ENCODE measurements at regions not wholly inside any gene's neighbourhood (a gene's known extent, or its start where the extent isn't known, plus 50 kb on each side); places are given as distances from the start of the nearest gene placed in this dataset.

DNA sequence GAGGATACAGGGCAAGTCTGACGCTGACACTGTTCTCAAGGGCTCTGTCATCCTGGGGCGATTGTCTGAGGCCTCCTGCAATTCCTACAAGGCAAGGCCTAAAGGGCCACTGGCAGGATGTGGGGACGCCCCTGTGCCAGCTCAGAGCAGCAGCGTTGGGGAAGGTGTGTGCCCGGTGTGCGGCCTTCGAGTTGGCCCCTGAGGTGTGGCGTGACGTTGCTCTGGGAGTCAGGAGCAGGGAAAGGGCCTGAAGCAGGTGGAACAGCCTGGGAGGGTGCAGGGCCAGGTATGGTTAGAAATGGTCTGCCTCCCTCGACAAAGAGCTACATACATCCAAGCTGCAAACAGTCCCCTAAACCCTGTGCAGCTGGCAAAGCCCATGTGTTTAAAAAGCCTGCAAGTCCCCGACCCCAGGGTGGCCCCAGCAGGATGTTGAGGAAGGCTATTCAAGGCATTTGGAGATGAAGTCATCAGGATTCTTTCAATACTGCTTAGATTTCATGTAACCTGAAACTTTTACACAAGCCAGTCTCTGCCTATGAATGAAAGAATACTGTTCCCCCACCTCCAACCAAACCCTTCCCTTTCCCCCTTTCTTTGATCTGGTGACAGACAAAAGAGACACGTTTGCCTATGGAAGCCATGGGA is 142.5 kb upstream of the TNS3 start:
- H3K27ac ChIP-seq (ENCODE audit: low read depth, low read length), result no peak overlapping the region
- H3K4me3 ChIP-seq (ENCODE audit: insufficient read depth, low read length), result no peak overlapping the region
- H2AFZ ChIP-seq (ENCODE audit: low read length), result peak overlapping the region; percentile 44
- peak; percentile 92 for DNase-seq (ENCODE audit: insufficient read length, low spot score, missing footprints)
- no peaks in the 10 kb centered on the region for H4K20me1 ChIP-seq (ENCODE audit: insufficient read depth, low read length)
- no peaks in the 10 kb centered on the region for H3K27me3 ChIP-seq (ENCODE audit: insufficient read depth, low read length)
- no peaks in the 10 kb centered on the region for H3K79me2 ChIP-seq (ENCODE audit: insufficient read depth, low read length)
- TF ChIP-seq, protein P1, sequence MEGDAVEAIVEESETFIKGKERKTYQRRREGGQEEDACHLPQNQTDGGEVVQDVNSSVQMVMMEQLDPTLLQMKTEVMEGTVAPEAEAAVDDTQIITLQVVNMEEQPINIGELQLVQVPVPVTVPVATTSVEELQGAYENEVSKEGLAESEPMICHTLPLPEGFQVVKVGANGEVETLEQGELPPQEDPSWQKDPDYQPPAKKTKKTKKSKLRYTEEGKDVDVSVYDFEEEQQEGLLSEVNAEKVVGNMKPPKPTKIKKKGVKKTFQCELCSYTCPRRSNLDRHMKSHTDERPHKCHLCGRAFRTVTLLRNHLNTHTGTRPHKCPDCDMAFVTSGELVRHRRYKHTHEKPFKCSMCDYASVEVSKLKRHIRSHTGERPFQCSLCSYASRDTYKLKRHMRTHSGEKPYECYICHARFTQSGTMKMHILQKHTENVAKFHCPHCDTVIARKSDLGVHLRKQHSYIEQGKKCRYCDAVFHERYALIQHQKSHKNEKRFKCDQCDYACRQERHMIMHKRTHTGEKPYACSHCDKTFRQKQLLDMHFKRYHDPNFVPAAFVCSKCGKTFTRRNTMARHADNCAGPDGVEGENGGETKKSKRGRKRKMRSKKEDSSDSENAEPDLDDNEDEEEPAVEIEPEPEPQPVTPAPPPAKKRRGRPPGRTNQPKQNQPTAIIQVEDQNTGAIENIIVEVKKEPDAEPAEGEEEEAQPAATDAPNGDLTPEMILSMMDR (IDR thresholded peaks at IDR 0.05; ENCODE audit: extremely low read depth, low read depth, low read length), result no peak
- H3K4me1 ChIP-seq (ENCODE audit: insufficient read depth, low read length), result peaks cover 12% of the 10 kb centered on the region
- H3K9me3 ChIP-seq (ENCODE audit: low read depth, low read length), result no peaks in the 10 kb centered on the region
- no peaks in the 10 kb centered on the region for H3K36me3 ChIP-seq (ENCODE audit: insufficient read depth, low read length)
- H3K4me2 ChIP-seq (ENCODE audit: insufficient read depth, low read length), result peak overlapping the region; percentile 34

DNA sequence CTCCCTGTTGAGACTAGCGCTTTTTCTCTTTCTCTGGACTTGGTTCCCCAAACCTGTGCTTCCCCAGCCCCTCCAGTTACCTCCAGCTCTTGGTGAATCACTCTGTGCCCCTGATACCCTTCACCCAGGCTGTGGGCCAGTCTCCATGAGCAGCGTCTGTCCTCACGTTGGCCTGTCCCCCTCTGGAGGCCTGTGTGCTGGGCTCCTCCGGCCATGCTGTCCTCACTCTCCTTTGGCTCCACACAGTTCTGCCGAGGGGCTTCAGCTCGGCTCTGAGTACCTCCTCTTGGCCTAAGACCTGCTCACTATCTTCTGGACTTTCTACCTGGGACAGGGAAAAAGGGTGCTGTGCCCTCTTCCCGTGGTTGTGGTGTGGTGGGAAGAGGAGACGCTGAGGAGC is 140.2 kb upstream of the TNS3 start:
- Histone ChIP-seq H3K79me2 (ENCODE audit: insufficient read depth, low read length) (no peaks in the 10 kb centered on the region), H3K4me1 (ENCODE audit: insufficient read depth, low read length) (peaks cover 12% of the 10 kb centered on the region), H3K36me3 (ENCODE audit: insufficient read depth, low read length) (no peaks in the 10 kb centered on the region), H3K27ac (ENCODE audit: low read depth, low read length) (no peak overlapping the region), H3K4me3 (ENCODE audit: insufficient read depth, low read length) (no peak overlapping the region), H4K20me1 (ENCODE audit: insufficient read depth, low read length) (no peaks in the 10 kb centered on the region), H2AFZ (ENCODE audit: low read length) (no peak overlapping the region), H3K4me2 (ENCODE audit: insufficient read depth, low read length) (no peak overlapping the region), H3K27me3 (ENCODE audit: insufficient read depth, low read length) (no peaks in the 10 kb centered on the region), H3K9me3 (ENCODE audit: low read depth, low read length) (no peaks in the 10 kb centered on the region)
- TF ChIP-seq, protein P1 (IDR thresholded peaks at IDR 0.05; ENCODE audit: extremely low read depth, low read depth, low read length), result no peak
- DNase-seq (ENCODE audit: insufficient read length, low spot score, missing footprints), result no peak

DNA sequence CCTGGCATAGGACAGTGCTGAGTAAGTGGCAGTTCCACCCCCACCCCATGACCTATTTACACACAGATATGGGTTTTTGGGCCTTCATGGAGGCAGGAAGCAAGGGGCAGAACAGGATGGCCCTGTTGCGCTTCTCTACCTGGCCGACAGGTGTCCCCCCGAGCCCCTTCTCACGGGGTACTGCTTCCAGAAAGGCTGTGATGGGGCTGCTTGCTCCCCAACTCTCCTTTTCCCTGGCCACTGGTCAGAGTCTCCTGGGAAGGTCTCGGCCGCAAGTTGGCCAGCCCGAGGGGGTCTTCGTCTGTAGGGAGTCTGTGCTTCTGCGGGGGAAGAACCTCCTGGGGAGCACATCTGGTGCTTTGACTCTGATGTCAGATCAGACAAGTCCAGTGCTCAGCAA is 139.8 kb upstream of the TNS3 start:
- H3K4me2 ChIP-seq (ENCODE audit: insufficient read depth, low read length), result no peak overlapping the region
- no peak for DNase-seq (ENCODE audit: insufficient read length, low spot score, missing footprints)
- no peaks in the 10 kb centered on the region for H3K9me3 ChIP-seq (ENCODE audit: low read depth, low read length)
- H3K4me1 ChIP-seq (ENCODE audit: insufficient read depth, low read length), result peaks cover 12% of the 10 kb centered on the region
- TF ChIP-seq, protein P1 (IDR thresholded peaks at IDR 0.05; ENCODE audit: extremely low read depth, low read depth, low read length), result no peak
- no peak overlapping the region for H3K27ac ChIP-seq (ENCODE audit: low read depth, low read length)
- no peaks in the 10 kb centered on the region for H3K27me3 ChIP-seq (ENCODE audit: insufficient read depth, low read length)
- no peaks in the 10 kb centered on the region for H3K79me2 ChIP-seq (ENCODE audit: insufficient read depth, low read length)
- no peaks in the 10 kb centered on the region for H4K20me1 ChIP-seq (ENCODE audit: insufficient read depth, low read length)
- no peak overlapping the region for H2AFZ ChIP-seq (ENCODE audit: low read length)
- H3K36me3 ChIP-seq (ENCODE audit: insufficient read depth, low read length), result no peaks in the 10 kb centered on the region
- H3K4me3 ChIP-seq (ENCODE audit: insufficient read depth, low read length), result no peak overlapping the region

DNA sequence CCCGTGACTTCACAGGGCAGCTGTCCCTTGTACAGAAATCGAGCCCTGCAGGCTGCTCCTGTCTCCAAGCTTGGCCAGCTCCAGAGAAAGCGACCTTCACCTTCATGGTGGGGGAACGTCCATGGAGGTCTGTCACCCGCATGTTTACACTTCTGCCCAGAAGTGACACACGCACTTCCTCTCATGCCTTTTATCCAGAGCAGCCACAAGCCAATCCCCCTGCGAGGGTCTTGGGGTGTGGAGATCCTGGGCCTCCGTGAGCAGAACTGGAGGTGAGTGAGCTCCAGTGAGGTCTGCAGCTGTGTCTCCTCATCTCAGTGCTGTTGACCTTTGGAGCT is 139.0 kb upstream of the TNS3 start:
- Histone ChIP-seq H2AFZ (ENCODE audit: low read length) (no peak overlapping the region), H3K9me3 (ENCODE audit: low read depth, low read length) (no peaks in the 10 kb centered on the region), H3K27ac (ENCODE audit: low read depth, low read length) (no peak overlapping the region), H3K27me3 (ENCODE audit: insufficient read depth, low read length) (no peaks in the 10 kb centered on the region), H3K4me1 (ENCODE audit: insufficient read depth, low read length) (peaks cover 12% of the 10 kb centered on the region), H3K4me2 (ENCODE audit: insufficient read depth, low read length) (no peak overlapping the region), H3K79me2 (ENCODE audit: insufficient read depth, low read length) (no peaks in the 10 kb centered on the region), H4K20me1 (ENCODE audit: insufficient read depth, low read length) (no peaks in the 10 kb centered on the region), H3K36me3 (ENCODE audit: insufficient read depth, low read length) (no peaks in the 10 kb centered on the region), H3K4me3 (ENCODE audit: insufficient read depth, low read length) (no peak overlapping the region)
- no peak for DNase-seq (ENCODE audit: insufficient read length, low spot score, missing footprints)
- TF ChIP-seq, protein P1 (IDR thresholded peaks at IDR 0.05; ENCODE audit: extremely low read depth, low read depth, low read length), result no peak

Data from osteoblast (primary cell).